ENCODE measurements at regions not wholly inside any gene's neighbourhood (a gene's known extent, or its start where the extent isn't known, plus 50 kb on each side); places are given as distances from the start of the nearest gene placed in this dataset.

DNA sequence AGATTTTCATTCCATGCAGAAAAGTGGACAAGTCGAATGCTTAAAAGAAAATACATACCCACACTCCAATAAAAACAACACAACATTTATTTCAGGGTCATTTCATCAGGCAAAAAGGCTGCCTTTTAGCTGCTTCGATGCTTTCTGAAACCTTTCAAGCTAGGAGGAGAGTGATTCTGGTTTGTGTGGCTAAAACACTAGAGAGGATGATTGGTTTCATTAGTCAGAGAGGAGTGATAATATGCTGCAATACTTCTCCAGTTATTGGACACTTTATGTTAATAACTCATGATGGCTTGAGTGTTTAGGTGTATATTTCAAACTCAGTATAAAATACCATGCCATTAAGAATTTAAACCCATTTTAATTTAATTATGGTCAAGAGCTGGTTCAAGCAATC, 614.0 kb downstream of the SLC4A3 start:
- no peak for DNase-seq

- DNase-seq: no peak
Measured at GRCh38 chr2:220243571-220243970, 616.1 kb downstream of the SLC4A3 start.

- DNase-seq: no peak
Measured at GRCh38 chr2:220246386-220246785, 619.0 kb downstream of the SLC4A3 start.

DNA sequence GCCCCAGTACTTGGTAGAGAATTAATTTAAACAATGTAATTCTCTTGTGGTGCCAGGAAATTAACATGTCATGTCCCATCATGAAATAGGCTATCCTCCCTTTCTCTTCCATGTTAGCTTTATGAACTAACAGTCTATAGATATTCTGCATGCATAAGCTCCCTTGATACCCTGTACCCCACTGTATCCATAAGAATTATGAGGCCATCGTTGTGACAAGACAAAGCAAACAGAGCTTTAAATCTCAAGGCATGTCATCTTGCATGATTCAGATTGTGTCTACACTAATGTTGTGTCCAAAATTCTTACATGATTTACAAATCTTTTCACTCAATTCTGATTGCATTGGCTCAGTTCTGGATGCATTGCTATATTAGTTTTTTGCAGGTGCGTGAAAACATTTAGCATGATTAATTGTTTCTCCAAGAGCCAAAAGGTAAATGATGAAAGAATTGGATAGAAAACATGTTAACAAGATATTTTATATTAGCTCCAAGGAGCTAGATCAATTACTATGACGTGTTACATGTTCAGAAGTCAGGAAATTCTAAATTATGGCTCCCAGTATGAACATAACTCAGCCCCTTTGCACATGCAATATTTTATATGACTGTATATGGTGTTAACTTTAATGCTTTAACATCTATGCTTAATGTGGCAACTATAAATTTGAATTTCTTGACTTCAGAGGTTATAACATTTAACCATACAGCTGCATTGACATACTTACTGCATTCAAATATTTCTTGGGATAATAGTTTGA, 620.3 kb downstream of the SLC4A3 start:
- DNase-seq: no peak

- no peak for DNase-seq
Measured at GRCh38 chr2:220259662-220260061, 632.2 kb downstream of the SLC4A3 start.

DNA sequence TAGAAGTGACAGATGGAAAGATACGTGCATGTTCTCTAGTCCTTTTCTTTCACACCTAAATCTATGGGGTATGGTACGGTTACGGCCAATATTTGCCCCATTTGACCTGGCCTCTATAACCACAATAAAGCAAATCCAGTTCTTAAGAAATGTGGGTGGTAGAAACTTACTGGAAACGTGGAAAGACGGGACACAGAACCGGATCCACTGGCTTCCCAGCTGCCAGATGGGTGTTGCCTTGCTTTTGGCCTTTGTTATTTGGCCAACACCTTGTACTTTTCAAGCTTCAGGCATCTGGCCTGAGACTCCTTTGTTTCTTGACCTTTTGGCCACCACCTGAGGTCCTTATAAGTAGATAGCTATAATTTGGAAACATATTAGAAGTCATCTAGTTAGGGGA, 635.9 kb downstream of the SLC4A3 start:
- no peak for DNase-seq

- DNase-seq: no peak
Measured at GRCh38 chr2:220269367-220269766, 641.9 kb downstream of the SLC4A3 start.

DNA sequence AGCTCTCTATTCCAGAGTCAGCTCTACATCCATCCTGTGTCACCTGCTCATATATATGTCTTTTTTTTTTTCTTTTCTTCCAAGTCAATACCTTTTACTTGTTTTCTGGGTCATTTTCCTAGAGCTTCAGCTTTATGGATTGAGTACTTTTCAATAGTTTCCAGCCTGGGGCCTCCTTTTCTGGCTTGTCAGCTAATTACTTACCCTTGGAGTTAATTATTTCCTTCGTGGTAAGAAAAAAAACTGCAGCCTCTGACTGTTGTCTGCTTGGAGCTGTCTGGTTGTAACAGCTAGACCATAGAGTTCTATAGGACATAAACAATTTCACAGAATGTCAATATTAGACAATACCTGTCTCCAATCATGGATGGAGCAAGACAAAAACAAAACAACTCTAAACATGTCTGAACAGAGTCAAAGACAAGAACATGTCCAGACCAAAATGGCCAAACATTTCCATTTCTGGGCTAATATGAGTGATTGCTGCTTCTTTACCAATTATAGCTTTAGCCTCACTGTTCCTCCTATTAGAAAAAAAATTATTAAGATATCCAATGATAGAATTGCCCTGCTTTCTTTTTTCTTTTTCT, 643.1 kb downstream of the SLC4A3 start:
- no peak for DNase-seq

GRCh38 chr2:220272656-220273055, 645.2 kb downstream of the SLC4A3 start:
- no peak for DNase-seq

GRCh38 chr2:220273082-220273481, 645.7 kb downstream of the SLC4A3 start:
- no peak for DNase-seq

DNA sequence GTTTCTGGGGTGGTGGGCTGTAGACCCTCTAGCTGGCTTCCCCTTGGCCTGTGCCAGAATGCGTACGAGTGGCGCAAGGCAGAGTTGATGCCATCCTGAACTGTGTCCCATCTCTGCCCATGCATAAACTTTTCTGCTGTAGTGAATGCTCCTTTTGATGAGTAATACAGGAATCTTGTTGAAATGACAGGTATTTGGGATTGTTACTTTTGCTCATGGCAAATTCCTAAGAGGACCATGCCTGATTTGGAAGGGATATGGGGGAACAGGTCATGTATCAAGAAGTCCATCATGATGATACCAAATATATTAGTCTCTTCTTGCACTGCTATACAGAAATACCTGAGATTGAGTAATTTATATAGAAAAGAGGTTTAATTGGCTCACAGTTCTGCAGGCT, 648.0 kb downstream of the SLC4A3 start:
- no peak for DNase-seq

GRCh38 chr2:220276741-220277444, 649.5 kb downstream of the SLC4A3 start:
- DNase-seq: no peak

DNA sequence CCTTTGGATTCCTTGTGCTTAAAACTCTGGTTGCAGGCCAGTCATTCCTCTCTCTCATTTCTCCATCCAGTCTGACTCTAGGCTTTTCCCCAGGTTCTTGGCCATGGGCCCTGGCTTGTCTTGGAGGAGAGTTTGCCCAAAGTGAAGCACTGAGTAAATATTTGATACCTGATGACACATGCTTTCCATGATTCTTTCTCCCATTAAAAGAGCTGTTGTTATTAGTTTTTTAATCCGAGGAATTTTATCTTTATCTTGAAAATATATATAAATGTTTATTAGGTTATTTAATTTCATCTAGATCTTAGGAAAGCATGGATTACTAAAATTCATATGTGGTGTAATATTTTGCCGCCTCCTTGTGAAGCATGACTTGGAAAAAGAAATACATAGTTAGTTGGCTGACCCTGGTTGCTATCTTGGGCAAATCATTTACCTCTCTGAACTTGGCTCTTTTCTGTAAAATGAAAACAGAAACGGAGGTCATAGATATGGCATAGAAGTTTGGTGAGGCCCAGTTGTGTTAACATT, 650.1 kb downstream of the SLC4A3 start:
- DNase-seq: no peak

DNA sequence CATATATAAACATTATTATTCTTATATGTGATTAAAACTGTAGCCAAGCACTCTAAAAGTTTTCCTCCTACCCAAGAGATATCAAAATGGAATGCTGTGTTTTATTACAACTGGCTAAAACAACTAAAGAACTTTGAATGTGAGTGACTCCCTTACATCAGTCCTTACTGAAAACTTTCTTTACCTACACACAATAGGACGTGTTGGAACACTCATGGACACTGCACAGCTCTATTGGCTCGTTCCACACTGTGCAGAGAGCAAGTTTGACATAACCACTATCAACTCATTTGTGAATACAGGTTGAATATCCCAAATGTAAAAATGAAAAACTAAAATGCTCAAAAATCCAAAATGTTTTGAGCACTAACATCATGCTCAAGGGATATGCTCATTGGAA, 650.6 kb downstream of the SLC4A3 start:
- no peak for DNase-seq

GRCh38 chr2:220279372-220279771, 651.9 kb downstream of the SLC4A3 start:
- DNase-seq: no peak

GRCh38 chr2:220279840-220280239, 652.4 kb downstream of the SLC4A3 start:
- DNase-seq: no peak

DNA sequence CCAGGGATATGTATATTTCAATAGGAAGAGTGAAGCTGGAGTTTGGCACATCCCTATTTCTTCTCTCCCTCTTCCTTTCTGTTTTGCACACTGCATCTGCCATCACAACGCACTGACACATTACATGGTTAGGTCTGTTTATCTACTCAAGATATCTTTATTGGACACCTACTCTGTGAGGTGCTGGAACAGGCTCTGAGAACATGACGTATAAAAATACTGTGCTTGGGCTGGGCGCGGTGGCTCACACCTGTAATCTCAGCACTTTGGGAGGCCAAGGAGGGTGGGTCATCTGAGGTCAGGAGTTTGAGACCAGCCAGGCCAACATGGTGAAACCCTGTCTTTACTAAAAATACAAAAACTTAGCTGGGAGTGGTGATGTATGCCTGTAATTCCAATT, 653.3 kb downstream of the SLC4A3 start:
- DNase-seq: no peak

GRCh38 chr2:220281771-220282170, 654.3 kb downstream of the SLC4A3 start:
- no peak for DNase-seq

GRCh38 chr2:220282236-220282635, 654.8 kb downstream of the SLC4A3 start:
- no peak for DNase-seq

DNA sequence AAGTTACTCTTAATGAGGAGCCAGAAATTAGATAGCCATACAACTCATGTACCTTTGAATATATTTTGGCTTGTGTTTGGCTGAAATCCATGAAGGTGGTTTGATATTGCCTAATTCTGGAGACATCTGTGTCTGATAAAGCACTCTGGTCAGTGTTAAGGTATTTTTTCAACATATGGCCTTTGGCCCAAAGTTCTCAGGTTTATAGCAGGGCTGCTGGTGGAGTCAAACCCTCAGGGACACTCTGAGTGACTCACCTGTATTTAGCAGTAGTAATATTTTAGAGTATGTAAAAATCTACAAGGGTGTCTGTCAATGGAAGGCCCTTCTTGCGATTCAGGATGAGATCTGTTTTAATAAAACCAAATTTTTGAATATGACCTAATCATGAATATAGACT, 666.5 kb downstream of the SLC4A3 start:
- DNase-seq: no peak

GRCh38 chr2:220296174-220296573, 668.7 kb downstream of the SLC4A3 start:
- DNase-seq: peak; percentile 41

DNA sequence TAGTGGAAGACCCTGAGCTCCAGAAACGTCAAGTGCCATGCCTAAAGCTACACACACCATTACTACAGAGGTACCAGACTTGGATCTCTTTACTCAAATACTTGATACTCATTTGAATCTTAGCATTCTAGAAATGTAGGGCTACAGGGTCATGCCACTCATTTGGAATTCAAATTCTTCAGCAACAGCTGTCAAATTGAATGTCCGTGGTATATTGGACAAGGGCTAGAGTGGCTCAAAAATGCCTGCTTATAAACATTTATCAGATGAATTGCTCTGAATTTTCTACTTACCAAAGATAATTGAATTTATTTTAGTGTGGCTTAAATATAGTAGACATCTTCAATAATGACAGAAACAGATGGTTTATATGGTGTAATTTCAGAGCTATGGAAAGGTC, 669.7 kb downstream of the SLC4A3 start:
- peak; percentile 31 for DNase-seq

- DNase-seq: no peak
Measured at GRCh38 chr2:220300806-220301205, 673.4 kb downstream of the SLC4A3 start.

GRCh38 chr2:220302756-220303155, 675.3 kb downstream of the SLC4A3 start:
- no peak for DNase-seq
